ENCODE measurements at regions not wholly inside any gene's neighbourhood (a gene's known extent, or its start where the extent isn't known, plus 50 kb on each side); places are given as distances from the start of the nearest gene placed in this dataset.

- no peak for TF ChIP-seq CTCF (conservative IDR thresholded peaks at IDR 0.05; ENCODE audit: low read depth, low read length)
- TF ChIP-seq EZH2 (IDR thresholded peaks at IDR 0.05; ENCODE audit: borderline replicate concordance, low read depth, low read length, poor library complexity, severe bottlenecking), result no peak
Measured at GRCh38 chr4:141810038-141810711, 173.8 kb downstream of the IL15 start.
